NT2/D1 (cell line): ENCODE measurements at regions not wholly inside any gene's neighbourhood (a gene's known extent, or its start where the extent isn't known, plus 50 kb on each side); places are given as distances from the start of the nearest gene placed in this dataset.

Experiments
- SUZ12 ChIP-seq: IDR thresholded peaks from 2 replicates; pipeline ENCODE4 v1.6.1; 2011; ENCODE audit not compliant: insufficient read length, insufficient read depth; ENCODE audit errors: extremely low read depth
- YY1 ChIP-seq: IDR thresholded peaks from 2 replicates; pipeline ENCODE4 v1.6.1; 2011; ENCODE audit not compliant: insufficient read length, insufficient read depth

DNA sequence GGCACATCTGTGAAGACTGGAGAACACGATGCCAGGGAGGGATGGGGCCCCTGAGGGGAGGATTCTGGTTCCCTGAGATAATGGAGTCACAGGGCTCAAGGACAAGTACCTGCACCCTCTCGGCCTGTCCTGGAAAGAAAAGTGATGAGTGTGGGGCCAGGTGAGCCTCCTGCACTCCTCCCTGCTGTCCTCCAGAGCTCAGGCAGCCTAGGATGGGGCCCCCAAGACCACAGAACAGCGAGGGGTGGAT lies 101.3 kb upstream of the TNRC6C start:
- TF ChIP-seq YY1 = no peak
- no peak for TF ChIP-seq SUZ12
